Effector memory CD4-positive, alpha-beta T cell (primary cell): ENCODE measurements at regions not wholly inside any gene's neighbourhood (a gene's known extent, or its start where the extent isn't known, plus 50 kb on each side); places are given as distances from the start of the nearest gene placed in this dataset.

Experiments used
- DNase-seq, 3 donors: peaks; one replicate each; pipeline ENCODE4 v3.0.0-alpha.2; 2020
- H3K27ac ChIP-seq: 2 replicates; pipeline ENCODE4 v1.7.0; 2013; ENCODE audit warnings: mild to moderate bottlenecking, low read length, moderate library complexity; ENCODE audit not compliant: insufficient read depth, poor library complexity, severe bottlenecking
- H3K27me3 ChIP-seq: replicated peaks from 2 replicates; pipeline ENCODE4 v1.7.0; 2013; ENCODE audit warnings: mild to moderate bottlenecking, low read length; ENCODE audit not compliant: insufficient read depth, control insufficient read depth, poor library complexity, severe bottlenecking
- H3K36me3 ChIP-seq: 2 replicates; pipeline ENCODE4 v1.7.0; 2013; ENCODE audit warnings: mild to moderate bottlenecking, low read length, moderate library complexity; ENCODE audit not compliant: control insufficient read depth, insufficient read depth
- H3K4me1 ChIP-seq: 2 replicates; pipeline ENCODE4 v1.7.0; 2013; ENCODE audit warnings: low read length, mild to moderate bottlenecking; ENCODE audit not compliant: control insufficient read depth, insufficient read depth, poor library complexity, severe bottlenecking
- H3K4me3 ChIP-seq: 2 replicates; pipeline ENCODE4 v1.7.0; 2013; ENCODE audit warnings: low read length, low read depth, mild to moderate bottlenecking; ENCODE audit not compliant: insufficient read depth, poor library complexity, severe bottlenecking
- H3K9me3 ChIP-seq: 2 replicates; pipeline ENCODE4 v1.7.0; 2013; ENCODE audit warnings: mild to moderate bottlenecking, low read length, moderate library complexity; ENCODE audit not compliant: control insufficient read depth

DNA sequence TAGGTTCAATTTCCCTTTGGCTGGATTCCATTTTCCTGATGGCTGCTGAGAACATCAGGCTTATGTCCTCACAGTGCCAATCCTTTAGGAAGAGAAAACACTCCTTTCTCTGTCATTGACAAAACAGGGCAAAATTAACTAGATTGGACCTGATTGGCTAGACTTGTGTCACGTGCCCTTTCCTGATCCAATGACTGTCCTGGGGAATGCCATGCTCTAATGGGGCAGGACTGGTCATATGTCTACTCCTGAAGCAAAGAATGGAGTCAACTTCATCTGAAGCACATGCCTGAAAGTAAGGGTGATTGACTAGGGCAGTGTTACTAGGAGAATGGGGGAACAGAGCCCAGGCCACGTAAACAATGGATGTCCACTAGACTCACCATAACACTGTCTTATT is 220.4 kb downstream of the KDR start:
- Histone ChIP-seq H3K27me3 (no peaks in the 10 kb centered on the region), H3K4me1 (no peaks in the 10 kb centered on the region), H3K27ac (no peak overlapping the region), H3K9me3 (no peaks in the 10 kb centered on the region), H3K36me3 (no peaks in the 10 kb centered on the region), H3K4me3 (no peak overlapping the region)
- DNase-seq = no peak

DNA sequence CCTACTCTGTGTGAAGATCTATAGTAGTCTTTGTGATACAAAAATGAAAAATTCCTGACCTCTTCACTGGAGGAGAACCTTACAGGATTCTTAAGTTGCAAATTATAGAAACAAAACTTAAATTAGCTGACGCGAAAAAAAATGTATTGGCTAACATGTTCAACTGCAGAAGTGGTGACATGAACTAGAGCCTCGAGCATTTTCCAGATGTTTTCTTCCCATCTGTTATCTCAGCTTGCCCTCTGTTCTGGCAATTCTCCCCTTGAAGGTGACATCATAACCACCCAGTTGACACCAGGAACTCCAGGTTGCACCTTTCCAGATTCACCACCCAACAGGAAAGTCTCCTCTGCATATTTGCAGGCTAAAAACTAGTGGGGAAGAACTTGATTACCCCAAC is 222.4 kb downstream of the KDR start:
- no peak for DNase-seq

DNA sequence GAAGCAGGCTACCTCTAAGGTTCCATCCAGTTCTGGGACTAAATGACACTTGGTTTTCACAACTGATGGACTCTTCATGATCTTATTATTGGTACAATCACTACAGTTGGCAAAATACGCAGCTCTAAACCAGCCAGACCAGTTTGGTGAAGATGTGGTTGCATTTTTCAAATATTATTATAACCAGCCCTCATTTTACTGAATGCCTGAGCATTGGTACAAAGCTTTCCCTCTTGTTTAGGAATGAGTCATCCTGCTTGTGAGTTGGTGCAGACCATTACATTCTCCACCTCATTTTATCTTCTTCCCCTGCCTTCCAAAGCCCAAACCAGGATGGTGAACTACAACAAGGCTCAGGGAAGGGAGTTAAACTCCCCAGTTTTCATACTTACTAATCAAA is 223.1 kb downstream of the KDR start:
- no peaks in the 10 kb centered on the region for H3K9me3 ChIP-seq
- no peak for DNase-seq
- H3K4me3 ChIP-seq = no peak overlapping the region
- H3K36me3 ChIP-seq = no peaks in the 10 kb centered on the region
- no peak overlapping the region for H3K27ac ChIP-seq
- H3K4me1 ChIP-seq = no peaks in the 10 kb centered on the region
- H3K27me3 ChIP-seq = no peaks in the 10 kb centered on the region

More for the DNA sequence above, 222.4 kb downstream of the KDR start:
- Histone ChIP-seq H3K36me3 (no peaks in the 10 kb centered on the region), H3K27me3 (no peaks in the 10 kb centered on the region), H3K27ac (no peak overlapping the region), H3K4me1 (no peaks in the 10 kb centered on the region), H3K9me3 (no peaks in the 10 kb centered on the region), H3K4me3 (no peak overlapping the region)

DNA sequence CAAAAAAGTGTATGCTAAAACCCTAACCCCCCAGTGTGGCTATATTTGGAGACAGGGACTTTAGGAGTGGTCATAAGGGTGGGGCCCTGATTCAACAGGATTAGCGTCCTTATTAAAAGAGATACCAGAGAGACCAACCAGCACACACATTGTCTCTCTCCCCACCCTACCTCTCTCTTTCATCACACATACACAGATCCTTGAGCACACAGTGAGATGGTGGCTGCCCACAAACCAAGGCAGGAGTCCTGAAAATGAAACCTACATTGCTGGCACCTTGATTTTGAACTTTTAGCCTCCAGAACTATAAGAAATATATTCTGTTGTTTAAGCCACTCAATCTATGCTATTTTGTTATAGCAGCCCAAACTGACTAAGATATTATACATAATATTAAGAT is 224.2 kb downstream of the KDR start:
- Histone ChIP-seq H3K27me3 (no peaks in the 10 kb centered on the region), H3K4me1 (no peaks in the 10 kb centered on the region), H3K9me3 (no peaks in the 10 kb centered on the region), H3K27ac (no peak overlapping the region), H3K4me3 (no peak overlapping the region), H3K36me3 (no peaks in the 10 kb centered on the region)
- no peak for DNase-seq

DNA sequence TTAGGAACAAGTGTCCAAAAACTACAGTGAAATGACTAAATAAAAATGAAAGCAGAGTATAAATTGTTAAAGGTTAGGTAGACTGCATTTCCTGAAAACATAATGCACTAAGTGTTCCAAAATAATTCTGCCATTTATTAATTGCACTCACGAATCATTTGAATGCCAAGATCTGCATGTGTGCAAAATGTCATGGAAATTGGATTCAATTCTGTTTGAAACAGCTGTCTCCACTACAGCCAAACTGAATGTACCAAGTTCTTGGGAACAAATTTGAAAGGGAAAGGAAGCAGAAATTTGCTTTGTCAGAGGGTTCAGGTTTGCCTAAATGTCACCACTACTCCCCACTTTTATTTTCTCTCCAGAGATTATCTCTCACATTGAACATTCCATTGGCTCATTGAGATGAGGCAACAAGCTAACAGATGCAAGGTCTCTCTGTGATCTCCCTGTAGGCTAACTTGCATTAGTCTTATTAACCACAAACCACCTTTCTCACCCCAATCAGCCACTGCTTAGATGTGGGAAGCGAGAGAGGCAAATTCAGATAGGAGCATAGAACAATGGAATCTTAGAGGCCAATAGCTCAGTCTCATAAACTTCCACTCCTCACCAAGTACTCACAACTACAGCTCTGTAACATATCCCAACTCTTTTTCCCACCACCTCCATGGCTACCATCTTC is 226.6 kb downstream of the KDR start:
- Histone ChIP-seq H3K9me3 (no peaks in the 10 kb centered on the region), H3K36me3 (no peaks in the 10 kb centered on the region), H3K27ac (no peak overlapping the region), H3K4me1 (no peaks in the 10 kb centered on the region), H3K4me3 (no peak overlapping the region), H3K27me3 (no peaks in the 10 kb centered on the region)
- no peak for DNase-seq

DNA sequence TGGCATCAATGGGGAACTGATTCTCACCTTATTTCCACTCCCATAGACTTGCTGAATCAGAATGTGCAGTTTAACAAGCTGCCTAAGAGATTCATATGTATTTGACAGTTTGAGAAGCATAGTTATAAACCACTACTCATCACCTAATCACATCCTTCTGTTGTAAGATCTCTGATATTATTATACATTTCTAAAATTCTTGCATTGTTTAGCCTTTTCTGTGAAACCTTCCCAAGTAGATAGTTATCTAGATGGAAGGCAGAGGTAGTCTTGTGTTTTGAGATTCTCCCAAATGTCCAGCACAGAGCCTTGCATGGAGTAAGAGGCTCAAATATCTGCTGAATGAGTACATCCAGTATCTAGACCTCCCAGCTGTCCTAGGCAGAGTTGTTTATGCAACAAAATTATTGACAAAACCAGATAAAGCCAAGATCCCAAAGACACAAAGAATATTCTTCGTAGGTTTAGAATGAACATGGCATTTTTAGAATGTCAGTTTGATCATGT is 227.3 kb downstream of the KDR start:
- DNase-seq = no peak
- Histone ChIP-seq H3K4me3 (no peak overlapping the region), H3K36me3 (no peaks in the 10 kb centered on the region), H3K9me3 (no peaks in the 10 kb centered on the region), H3K27ac (no peak overlapping the region), H3K4me1 (no peaks in the 10 kb centered on the region), H3K27me3 (no peaks in the 10 kb centered on the region)

DNA sequence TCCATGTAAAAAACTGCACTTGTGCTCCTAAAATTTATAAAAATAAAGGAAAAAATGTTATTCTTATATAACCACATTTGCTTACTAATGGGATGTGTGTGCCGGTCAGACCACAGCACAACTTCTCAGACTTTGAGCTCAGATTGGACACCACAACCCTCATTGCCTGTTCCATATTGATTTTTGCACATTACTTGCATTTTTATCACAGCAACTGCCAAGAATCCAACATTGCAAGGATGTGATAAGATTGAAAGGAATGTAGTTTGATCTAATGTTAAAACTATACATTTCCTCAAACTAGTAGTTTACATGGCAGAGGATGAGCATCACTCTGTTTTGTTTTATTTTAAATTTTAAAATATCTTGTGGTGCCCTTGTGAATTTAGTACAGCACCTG is 227.8 kb downstream of the KDR start:
- Histone ChIP-seq H3K36me3 (no peaks in the 10 kb centered on the region), H3K4me3 (no peak overlapping the region), H3K9me3 (no peaks in the 10 kb centered on the region), H3K27me3 (no peaks in the 10 kb centered on the region), H3K4me1 (no peaks in the 10 kb centered on the region), H3K27ac (no peak overlapping the region)
- DNase-seq = no peak

DNA sequence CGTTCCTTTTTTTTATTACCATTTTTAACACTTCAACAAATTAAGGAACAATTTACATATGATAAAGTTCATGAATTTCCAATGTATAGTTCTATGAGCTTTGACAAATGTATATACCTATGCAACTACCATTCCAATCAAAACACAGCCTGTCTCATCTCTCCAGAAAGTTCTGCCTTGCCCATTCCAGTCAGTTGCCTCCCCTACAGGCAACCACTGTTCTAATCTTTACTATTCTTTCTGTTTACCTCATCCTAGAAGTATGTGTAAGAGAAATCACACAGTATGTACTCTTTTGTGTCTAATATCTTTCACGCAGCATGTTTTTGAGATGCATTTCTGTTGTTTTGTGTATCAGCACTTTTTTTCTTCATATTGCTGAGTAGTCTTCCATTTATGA is 224.9 kb downstream of the KIT start:
- Histone ChIP-seq H3K4me1 (no peaks in the 10 kb centered on the region), H3K27ac (no peak overlapping the region), H3K4me3 (no peak overlapping the region), H3K27me3 (no peaks in the 10 kb centered on the region), H3K36me3 (no peaks in the 10 kb centered on the region), H3K9me3 (no peaks in the 10 kb centered on the region)
- DNase-seq = no peak

DNA sequence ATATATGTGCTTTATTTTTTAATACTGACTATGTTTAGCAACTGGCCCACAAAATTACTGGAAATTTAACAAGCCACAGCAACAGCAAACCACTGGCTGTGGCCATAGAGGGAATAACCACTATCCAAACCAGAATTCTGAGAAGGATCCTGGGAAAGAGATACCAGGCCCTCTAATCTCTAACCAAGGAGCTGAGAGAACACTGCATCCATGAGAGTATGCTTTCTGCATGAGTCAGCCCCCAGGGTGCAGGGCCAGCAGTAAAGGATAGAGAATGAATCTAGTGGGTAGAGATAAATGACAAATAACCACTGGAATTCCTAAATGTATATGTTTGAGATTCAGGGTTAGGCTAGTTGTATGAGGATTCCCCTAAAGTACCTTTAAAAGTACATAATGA is 221.8 kb downstream of the KIT start:
- no peaks in the 10 kb centered on the region for H3K9me3 ChIP-seq
- no peak for DNase-seq
- H3K4me1 ChIP-seq = no peaks in the 10 kb centered on the region
- H3K27ac ChIP-seq = no peak overlapping the region
- H3K36me3 ChIP-seq = no peaks in the 10 kb centered on the region
- H3K4me3 ChIP-seq = no peak overlapping the region
- H3K27me3 ChIP-seq = no peaks in the 10 kb centered on the region

DNA sequence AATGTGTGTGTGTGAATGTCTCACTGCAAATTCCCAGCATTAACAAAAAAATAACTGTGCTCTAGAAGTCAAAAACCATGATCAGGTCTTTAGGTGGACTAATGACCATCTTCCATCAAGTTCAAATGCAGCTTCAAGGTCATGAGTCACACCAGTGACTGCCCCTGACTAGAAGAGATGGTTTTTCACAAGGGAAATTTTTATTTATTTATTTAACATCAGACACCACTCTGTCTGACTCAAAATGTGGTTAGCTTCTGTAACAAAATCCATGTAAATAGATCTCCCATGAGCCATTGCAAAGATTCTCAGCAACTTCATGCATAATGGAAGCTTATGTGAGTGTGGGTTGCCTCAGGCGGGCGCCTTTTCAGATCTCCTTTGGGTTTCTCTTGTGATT is 219.2 kb downstream of the KIT start:
- no peak for DNase-seq
- Histone ChIP-seq H3K27me3 (no peaks in the 10 kb centered on the region), H3K9me3 (no peaks in the 10 kb centered on the region), H3K27ac (no peak overlapping the region), H3K4me1 (no peaks in the 10 kb centered on the region), H3K4me3 (no peak overlapping the region), H3K36me3 (no peaks in the 10 kb centered on the region)
